ENCODE measurements at regions not wholly inside any gene's neighbourhood (a gene's known extent, or its start where the extent isn't known, plus 50 kb on each side); places are given as distances from the start of the nearest gene placed in this dataset. TPM values are rescaled to one million over a fixed set of nuclear protein-coding genes. Genes with fewer than 3 reads are reported as not detected.

- no peaks in the 10 kb centered on the region for H4K20me1 ChIP-seq (ENCODE audit: insufficient read depth)
- CTCF ChIA-PET: no interaction called here
- POLR2A ChIA-PET: no interaction called here
Observed at GRCh38 chr6:19782588-19782987, 54.6 kb upstream of the ID4 start.

More at GRCh38 chr6:19782588-19782987, 54.6 kb upstream of the ID4 start:
- H3K27me3 ChIP-seq (ENCODE audit: insufficient read depth, low read length): no peaks in the 10 kb centered on the region
- no peaks in the 10 kb centered on the region for H3K36me3 ChIP-seq (ENCODE audit: control insufficient read depth in 1 of 2, insufficient read depth in 2 of 2, low read length in 2 of 2)
- H3K4me1 ChIP-seq (ENCODE audit: control insufficient read depth in 1 of 2, insufficient read depth in 2 of 2, low read length in 2 of 2): no peaks in the 10 kb centered on the region
- no peak overlapping the region for H3K27ac ChIP-seq (ENCODE audit: low read depth, low read length)
- no peaks in the 10 kb centered on the region for H3K9me3 ChIP-seq (ENCODE audit: control insufficient read depth in 1 of 2, insufficient read depth in 1 of 2, low read depth in 1 of 2, low read length in 2 of 2)
- no peaks in the 10 kb centered on the region for H3K79me2 ChIP-seq (ENCODE audit: insufficient read depth, low read length)
- TF ChIP-seq ZNF274 (IDR thresholded peaks at IDR 0.05; ENCODE audit: low read depth, low read length) (no peak), FOSL1 (IDR thresholded peaks at IDR 0.05; ENCODE audit: low read depth) (no peak), ZFX (IDR thresholded peaks at IDR 0.05) (no peak), EZH2 (IDR thresholded peaks at IDR 0.05) (no peak), JUND (IDR thresholded peaks at IDR 0.05) (no peak), POLR2A (IDR thresholded peaks at IDR 0.05; ENCODE audit: borderline replicate concordance, extremely low read depth, insufficient read depth, insufficient read length) (no peak), SRF (IDR thresholded peaks at IDR 0.05; ENCODE audit: low read depth) (no peak), ELF1 (IDR thresholded peaks at IDR 0.05; ENCODE audit: borderline replicate concordance, low read depth) (no peak), YY1 (IDR thresholded peaks at IDR 0.05; ENCODE audit: extremely low read depth, insufficient replicate concordance, low read depth, low read length) (no peak), CEBPB (IDR thresholded peaks at IDR 0.05; ENCODE audit: low read depth) (no peak), MAX (IDR thresholded peaks at IDR 0.05) (no peak)
- H3K9me2 ChIP-seq (ENCODE audit: insufficient read depth): no peaks in the 10 kb centered on the region
- RAD21 ChIA-PET (ENCODE audit: low non-redundant PET in 1 of 2, low total read pairs in 2 of 2, uncharacterized antibody in 2 of 2, unreplicated experiment in 2 of 2): no interaction called here
- H3K4me2 ChIP-seq (ENCODE audit: low read length): no peak overlapping the region
- no peak overlapping the region for H2AFZ ChIP-seq (ENCODE audit: low read depth, low read length, poor library complexity, severe bottlenecking)
- intact Hi-C loops (cut with micrococcal nuclease): no loop called here
- no peak overlapping the region for H3K9ac ChIP-seq (ENCODE audit: low read length)
- no peak for ATAC-seq
- BruUV-seq (replicated peaks): no TSS peak
- DNase-seq (ENCODE audit: low read depth, low spot score): no peak
- no peak overlapping the region for H3K4me3 ChIP-seq (replicated peaks in 1 of 2; ENCODE audit: low read depth in 1 of 2, low read length in 2 of 2)

MicroRNA genes in the stretch of these regions (microRNA counts, 767-probe panel; counts per million panel counts)
- not detected for microRNA hsa-miR-548a-3p

Small RNA genes in the stretch of these regions (microRNA-seq; reads per million reads assigned to microRNA genes)
- not detected for gene MIR548A1 (ENCODE audit: borderline number of aligned reads)
